Endothelial cell of umbilical vein (primary cell): ENCODE measurements at regions not wholly inside any gene's neighbourhood (a gene's known extent, or its start where the extent isn't known, plus 50 kb on each side); places are given as distances from the start of the nearest gene placed in this dataset.

ENCODE experiments used
- BruUV-seq: library from RNA; stranded (reverse); fragments of 400-500 nt; replicated peaks from 2 replicates; lab custom pipeline; 2021; lab: Mats Ljungman, UMichigan
- CTCF ChIA-PET: fragments of 300-600, 350-600 bp; sonication (Branson Sonifier 250); formaldehyde crosslinking; loops from one replicate; lab custom pipeline; 2021; ENCODE audit warnings: antibody characterized with exemption, inconsistent platforms; lab: Charles Lee
- POLR2A ChIA-PET: fragments of 300-600, 350-600 bp; sonication (Branson Sonifier 250); formaldehyde crosslinking; loops from one replicate; lab custom pipeline; 2021; ENCODE audit warnings: antibody characterized with exemption, inconsistent platforms; lab: Charles Lee
- DNase-seq: peaks from one replicate; pipeline ENCODE4 v3.0.0-alpha.2; 2011; ENCODE audit warnings: low read depth, low spot score
- FAIRE-seq: peaks from 2 replicates; lab custom pipeline; 2011; peaks lifted over from hg19 to GRCh38; lab: Jason Lieb, UNC
- H2AFZ ChIP-seq: 2 replicates; pipeline ENCODE4 v1.6.0; 2012; ENCODE audit warnings: low read depth, low read length, control low read depth, inconsistent platforms
- H3K27ac ChIP-seq: 2 replicates; pipeline ENCODE4 v1.5.1; 2011; ENCODE audit warnings: low read depth, mild to moderate bottlenecking, control low read depth, low read length, moderate library complexity; ENCODE audit not compliant: insufficient read depth
- H3K27me3 ChIP-seq, 2 experiments: 2 replicates each; pipeline versions ENCODE4 v1.6.0 to v1.6.1; 2011; ENCODE audit warnings: low read length in 2 of 2, mixed read lengths in 1 of 2; ENCODE audit not compliant: control insufficient read depth in 2 of 2, insufficient read depth in 2 of 2
- H3K36me3 ChIP-seq, 2 experiments: 2 replicates in 1 of 2; 3 replicates in 1 of 2; pipeline ENCODE4 v1.5.1; 2011; ENCODE audit warnings: low read length in 2 of 2, mild to moderate bottlenecking in 1 of 2, moderate library complexity in 1 of 2; ENCODE audit not compliant: control insufficient read depth in 2 of 2, insufficient read depth in 2 of 2; ENCODE audit errors: extremely low read depth in 1 of 2
- H3K4me1 ChIP-seq: 3 replicates; pipeline ENCODE4 v1.5.1; 2011; ENCODE audit warnings: mild to moderate bottlenecking, low read length; ENCODE audit not compliant: control insufficient read depth, insufficient read depth; ENCODE audit errors: extremely low read depth
- H3K4me2 ChIP-seq: 2 replicates; pipeline ENCODE4 v1.6.1; 2011; ENCODE audit warnings: low read length, control low read depth, mixed read lengths; ENCODE audit not compliant: insufficient read depth
- H3K4me3 ChIP-seq, 3 experiments: fragments of 200-600 bp in 1 of 3; sonication (generic), shearing (Covaris generic) in 1 of 3; replicated peaks in 1 of 3; 2 replicates each; pipeline ENCODE4 v1.5.1; 2011 to 2016; ENCODE audit warnings: control low read depth in 3 of 3, low read length in 3 of 3, mild to moderate bottlenecking in 2 of 3, inconsistent platforms in 1 of 3, low read depth in 1 of 3, moderate library complexity in 1 of 3; ENCODE audit not compliant: insufficient read depth in 1 of 3
- H3K79me2 ChIP-seq: 2 replicates; pipeline ENCODE4 v1.6.0; 2012; ENCODE audit warnings: low read length, inconsistent platforms; ENCODE audit not compliant: control insufficient read depth, insufficient read depth
- H3K9ac ChIP-seq: replicated peaks from 2 replicates; pipeline ENCODE3; 2011; ENCODE audit warnings: low read length, control low read depth; ENCODE audit not compliant: insufficient read depth; ENCODE audit errors: extremely low read depth
- H3K9me1 ChIP-seq: replicated peaks from 3 replicates; pipeline ENCODE4 v1.6.0; 2011; ENCODE audit warnings: mild to moderate bottlenecking, low read length; ENCODE audit not compliant: control insufficient read depth, insufficient read depth; ENCODE audit errors: extremely low read depth
- H3K9me3 ChIP-seq: replicated peaks from 2 replicates; pipeline ENCODE4 v1.5.1; 2012; ENCODE audit warnings: low read length, inconsistent platforms; ENCODE audit not compliant: control insufficient read depth, insufficient read depth
- H4K20me1 ChIP-seq: replicated peaks from 2 replicates; pipeline ENCODE3; 2011; ENCODE audit warnings: mild to moderate bottlenecking, low read length; ENCODE audit not compliant: control insufficient read depth, insufficient read depth; ENCODE audit errors: extremely low read depth
- CTCF ChIP-seq, 2 donors: IDR thresholded peaks; 1 replicate in 1 of 2; 2 replicates in 1 of 2; pipeline ENCODE4 v1.5.1; 2011; ENCODE audit warnings: low read length in 2 of 2, mild to moderate bottlenecking in 2 of 2, moderate library complexity in 2 of 2, control low read depth in 1 of 2, inconsistent platforms in 1 of 2, low read depth in 1 of 2; ENCODE audit not compliant: insufficient read depth in 1 of 2; ENCODE audit errors: extremely low read depth in 1 of 2
- EZH2 ChIP-seq: IDR thresholded peaks from 2 replicates; pipeline ENCODE4 v1.6.1; 2012; ENCODE audit warnings: borderline replicate concordance, low read depth, mild to moderate bottlenecking, moderate library complexity, low read length, inconsistent platforms; ENCODE audit not compliant: severe bottlenecking
- FOS ChIP-seq: IDR thresholded peaks from 2 replicates; pipeline ENCODE4 v1.6.1; 2011; ENCODE audit warnings: mild to moderate bottlenecking, low read length, moderate library complexity, borderline replicate concordance; ENCODE audit not compliant: insufficient read depth
- GATA2 ChIP-seq: IDR thresholded peaks from 2 replicates; pipeline ENCODE4 v1.7.0; 2011; ENCODE audit warnings: low read depth, mild to moderate bottlenecking, moderate library complexity, mixed read lengths, low read length; ENCODE audit not compliant: insufficient read length, insufficient read depth
- JUN ChIP-seq: IDR thresholded peaks from 2 replicates; pipeline ENCODE4 v1.6.1; 2011; ENCODE audit warnings: borderline replicate concordance, low read depth; ENCODE audit not compliant: insufficient read length, insufficient read depth
- MAX ChIP-seq: IDR thresholded peaks from 2 replicates; pipeline ENCODE4 v1.6.1; 2011; ENCODE audit not compliant: insufficient read depth, insufficient read length
- MYC ChIP-seq: IDR thresholded peaks from one replicate; pipeline ENCODE4 v1.6.1; 2011; ENCODE audit warnings: mild to moderate bottlenecking, low read depth, low read length
- POLR2A ChIP-seq: IDR thresholded peaks from 2 replicates; pipeline ENCODE4 v1.6.1; 2012; ENCODE audit warnings: low read depth, mild to moderate bottlenecking, control low read depth, low read length
- POLR2AphosphoS5 ChIP-seq: IDR thresholded peaks from 2 replicates; pipeline ENCODE4 v1.6.1; 2012; ENCODE audit warnings: low read depth, mild to moderate bottlenecking, control low read depth, low read length, moderate library complexity; ENCODE audit not compliant: insufficient read depth
- dilution Hi-C: fragments of 300-500 bp; cut with MboI; formaldehyde crosslinking; loops from one replicate; pipeline ENCODE4 v1.15.0; 2019; ENCODE audit warnings: low sequenced_read_pairs; ENCODE audit not compliant: extremely low pct_ligation_motif_present
- intact Hi-C: fragments of 100-400 bp; cut with micrococcal nuclease; formaldehyde crosslinking; loops from one replicate; pipeline ENCODE4 v1.10.0; 2022

GRCh38 chr1:102071451-102071850 is 74.7 kb upstream of the OLFM3 start:
- BruUV-seq: no TSS peak
- H4K20me1 ChIP-seq: no peaks in the 10 kb centered on the region
- dilution Hi-C loops: no loop called here
- no peak overlapping the region for H3K27ac ChIP-seq
- TF ChIP-seq GATA2: no peak
- no peak overlapping the region for H3K4me2 ChIP-seq
- ChIA-PET POLR2A (no interaction called here), CTCF (no interaction called here)
- no peaks in the 10 kb centered on the region for H3K9me1 ChIP-seq
- H3K9me3 ChIP-seq: no peaks in the 10 kb centered on the region
- H2AFZ ChIP-seq: no peak overlapping the region
- H3K9ac ChIP-seq: no peak overlapping the region
- no peaks in the 10 kb centered on the region for H3K27me3 ChIP-seq
- H3K4me1 ChIP-seq: no peaks in the 10 kb centered on the region
- intact Hi-C loops: no loop called here
- no peak overlapping the region for H3K4me3 ChIP-seq
- no peaks in the 10 kb centered on the region for H3K36me3 ChIP-seq
- DNase-seq (no peak), FAIRE-seq (no peak)
- no peaks in the 10 kb centered on the region for H3K79me2 ChIP-seq

- no peaks in the 10 kb centered on the region for H4K20me1 ChIP-seq
- H3K9me1 ChIP-seq: no peaks in the 10 kb centered on the region
- ChIA-PET POLR2A (no interaction called here), CTCF (no interaction called here)
- H3K4me3 ChIP-seq: no peak overlapping the region
- no TSS peak for BruUV-seq
- no peak for FAIRE-seq
- H3K9ac ChIP-seq: no peak overlapping the region
- no peaks in the 10 kb centered on the region for H3K27me3 ChIP-seq
- H2AFZ ChIP-seq: no peak overlapping the region
- H3K4me2 ChIP-seq: no peak overlapping the region
- no peaks in the 10 kb centered on the region for H3K9me3 ChIP-seq
- no peak for TF ChIP-seq GATA2
- no peak for TF ChIP-seq POLR2AphosphoS5
- TF ChIP-seq JUN: no peak
- TF ChIP-seq CTCF (IDR thresholded peaks at IDR 0.05; ENCODE audit: extremely low read depth in 1 of 2, insufficient read depth in 1 of 2, low read depth in 1 of 2, low read length in 2 of 2): no peak
- TF ChIP-seq EZH2: no peak
- TF ChIP-seq MAX: no peak
- no peak for TF ChIP-seq MYC
- TF ChIP-seq FOS: no peak
- TF ChIP-seq POLR2A: no peak
- intact Hi-C loops (no loop called here), dilution Hi-C loops (no loop called here)
- H3K27ac ChIP-seq: no peak overlapping the region
- H3K79me2 ChIP-seq: no peaks in the 10 kb centered on the region
- no peaks in the 10 kb centered on the region for H3K36me3 ChIP-seq
- no peaks in the 10 kb centered on the region for H3K4me1 ChIP-seq
- no peak for DNase-seq
Measured at GRCh38 chr1:102050556-102050955, 53.8 kb upstream of the OLFM3 start.
